CD4-positive, alpha-beta T cell treated with Interleukin-1 beta for 1 hour (primary cell): ENCODE measurements at regions not wholly inside any gene's neighbourhood (a gene's known extent, or its start where the extent isn't known, plus 50 kb on each side); places are given as distances from the start of the nearest gene placed in this dataset.
A peak's percentile ranks its signal among the peaks of the same experiment; 100 is the strongest.
"Not testable (repeated sequence)": the region's sequence is repeated elsewhere in the genome, so short reads cannot be mapped to it uniquely, and the experiment has no call there.

ENCODE experiments used
- DNase-seq, 2 donors: peaks; one replicate each; pipeline ENCODE4 v3.0.0-alpha.2; 2020 to 2022

GRCh38 chr9:30243467-30243866, 2141.0 kb upstream of the ACO1 start:
- no peak for DNase-seq

DNA sequence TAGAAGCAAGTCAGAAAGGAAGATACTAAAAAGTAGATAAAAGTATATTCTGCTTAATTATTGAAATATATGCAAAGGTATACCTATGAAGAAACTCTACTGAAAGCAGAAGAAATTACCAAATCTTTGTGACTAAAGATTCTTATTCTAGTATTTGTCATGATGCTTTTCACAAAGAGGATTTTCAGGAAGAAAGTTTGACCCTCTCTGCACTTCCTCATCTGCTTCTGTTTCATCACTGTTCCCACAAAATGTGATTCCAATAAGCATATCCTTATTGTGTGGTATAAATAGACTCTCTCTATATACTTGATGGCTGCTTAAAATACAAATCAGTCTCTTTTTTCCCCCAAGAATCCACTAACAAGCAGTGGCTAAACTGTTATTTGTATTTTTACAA, 2139.6 kb upstream of the ACO1 start:
- no peak for DNase-seq

- DNase-seq = no peak
Observed at GRCh38 chr9:30250872-30251271, 2133.6 kb upstream of the ACO1 start.

- no peak for DNase-seq
Observed at GRCh38 chr9:30258094-30258493, 2126.3 kb upstream of the ACO1 start.

DNA sequence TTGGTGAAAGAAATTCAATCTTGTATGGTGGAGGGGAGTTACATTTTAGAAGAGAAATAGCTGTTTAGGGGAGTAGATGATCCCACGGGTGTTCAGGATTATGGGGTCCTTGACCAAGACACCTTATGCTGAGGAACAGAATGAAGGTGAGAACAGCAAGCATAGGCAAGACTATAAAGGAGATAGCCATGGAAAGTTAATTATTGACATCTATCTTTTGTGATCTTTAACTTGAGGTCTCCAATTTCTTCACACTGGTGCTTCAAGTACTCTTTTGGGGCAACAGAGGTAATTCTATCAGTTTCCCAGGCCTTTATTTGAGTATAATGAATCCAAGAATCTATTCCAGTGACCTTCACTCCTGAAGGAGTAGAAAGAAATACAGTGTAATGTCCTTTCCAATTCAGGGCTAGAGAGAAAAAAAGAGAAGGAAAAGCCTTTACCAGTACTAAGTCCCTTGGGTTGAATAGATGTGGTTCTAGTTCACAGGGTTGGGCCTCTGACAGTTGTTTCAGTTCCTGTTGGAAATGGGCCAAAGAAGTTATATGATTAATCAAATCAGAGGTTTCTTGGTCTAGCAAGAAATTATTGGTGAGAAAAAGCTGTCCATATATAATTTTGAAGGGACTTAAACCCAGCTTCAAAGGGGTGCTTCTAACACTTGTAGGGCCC, 2104.1 kb upstream of the ACO1 start:
- no peak for DNase-seq

DNA sequence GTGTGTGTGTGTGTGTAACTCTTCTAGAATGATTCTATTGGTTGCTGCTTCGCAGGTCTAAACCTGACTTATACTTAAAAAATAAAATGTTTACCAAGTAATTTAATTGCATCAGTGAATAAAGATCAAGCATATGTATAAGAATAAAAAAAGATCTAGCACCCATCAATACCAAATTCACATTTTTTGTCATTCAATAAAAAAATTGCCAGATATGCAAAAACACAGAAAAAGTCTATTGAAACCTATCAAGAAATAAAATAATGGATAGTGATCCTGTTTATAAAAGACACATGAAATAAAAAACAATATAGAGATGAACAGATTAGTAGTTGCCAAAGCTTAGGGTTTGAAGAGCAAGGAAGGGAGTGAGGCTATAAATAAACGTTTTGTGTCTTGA, 2095.0 kb upstream of the ACO1 start:
- DNase-seq = no peak

- not testable (repeated sequence) for DNase-seq
Observed at GRCh38 chr9:30292026-30292425, 2092.4 kb upstream of the ACO1 start.

DNA sequence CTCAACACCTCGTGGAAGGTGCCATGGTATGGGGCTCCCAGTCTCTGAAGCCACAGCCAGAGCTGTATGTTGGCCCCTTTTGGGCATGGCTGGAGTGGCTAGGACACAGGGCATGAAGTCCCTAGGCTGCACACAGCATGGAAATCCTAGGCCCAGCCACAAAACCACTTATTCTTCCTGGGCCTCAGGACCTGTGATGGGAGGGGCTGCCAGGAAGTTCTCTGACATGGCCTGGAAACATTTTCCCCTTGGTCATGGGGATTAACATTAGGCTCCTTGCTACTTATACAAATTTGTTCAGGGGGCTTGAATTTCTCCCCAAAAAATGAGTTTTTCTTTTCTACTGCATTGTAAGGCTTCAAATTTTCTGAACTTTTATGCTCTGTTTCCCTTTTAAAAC, 2091.2 kb upstream of the ACO1 start:
- no peak for DNase-seq

- no peak for DNase-seq
Observed at GRCh38 chr9:30299126-30299780, 2085.2 kb upstream of the ACO1 start.

DNA sequence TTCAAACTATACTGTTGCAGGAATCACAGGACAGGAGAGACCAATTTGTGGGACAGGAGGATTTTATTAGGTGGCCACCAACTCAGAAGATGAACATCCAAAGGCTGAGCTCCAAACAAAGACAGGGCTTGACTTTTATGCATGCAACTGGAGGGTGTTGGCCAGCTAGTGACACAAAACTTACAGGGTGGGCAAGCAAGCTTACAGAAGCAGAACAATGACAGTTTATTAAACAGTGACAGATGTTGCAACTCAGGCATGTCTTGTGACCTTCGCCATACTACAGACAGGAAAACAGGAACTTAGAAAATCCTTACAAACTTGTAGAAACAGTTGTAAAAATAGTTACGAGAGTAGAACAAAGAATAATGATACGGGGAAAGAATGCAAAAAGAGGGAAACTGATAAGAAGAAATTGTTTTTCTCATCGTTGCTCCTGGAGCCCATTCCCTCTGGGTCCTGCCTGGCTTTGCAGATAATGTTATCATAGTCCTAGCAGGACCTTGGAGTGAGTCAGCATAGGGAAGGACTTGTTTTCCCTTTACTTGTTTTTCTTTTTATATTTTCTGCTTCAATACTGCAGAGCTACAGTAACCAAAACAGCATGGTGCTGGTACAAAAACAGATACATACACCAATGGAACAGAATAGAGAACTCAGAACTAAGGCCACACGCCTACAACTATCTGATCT, 2083.0 kb upstream of the ACO1 start:
- DNase-seq = peak in 1 of 2 donors; percentile 29

GRCh38 chr9:30310711-30311110, 2073.7 kb upstream of the ACO1 start:
- DNase-seq = no peak

DNA sequence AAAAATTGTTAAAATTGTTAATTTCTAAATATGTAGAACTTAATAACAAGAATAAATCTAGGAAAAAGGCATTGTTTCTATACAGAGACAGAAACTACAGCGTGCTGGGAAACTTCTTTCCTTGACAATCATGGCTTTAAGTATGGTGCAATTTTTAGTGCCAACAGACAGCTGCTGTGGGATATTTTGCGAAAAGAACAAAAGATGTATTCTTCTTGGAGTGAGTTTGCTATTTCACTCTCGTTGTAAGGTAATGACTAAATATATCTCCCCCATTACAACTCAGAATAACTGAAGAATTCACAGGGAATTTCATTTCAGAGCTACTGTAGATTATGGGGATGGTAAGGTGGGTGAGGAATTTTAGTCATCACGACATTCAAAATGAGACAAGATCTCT, 2055.0 kb upstream of the ACO1 start:
- DNase-seq = no peak

- no peak for DNase-seq
Observed at GRCh38 chr9:30348904-30349303, 2035.5 kb upstream of the ACO1 start.

DNA sequence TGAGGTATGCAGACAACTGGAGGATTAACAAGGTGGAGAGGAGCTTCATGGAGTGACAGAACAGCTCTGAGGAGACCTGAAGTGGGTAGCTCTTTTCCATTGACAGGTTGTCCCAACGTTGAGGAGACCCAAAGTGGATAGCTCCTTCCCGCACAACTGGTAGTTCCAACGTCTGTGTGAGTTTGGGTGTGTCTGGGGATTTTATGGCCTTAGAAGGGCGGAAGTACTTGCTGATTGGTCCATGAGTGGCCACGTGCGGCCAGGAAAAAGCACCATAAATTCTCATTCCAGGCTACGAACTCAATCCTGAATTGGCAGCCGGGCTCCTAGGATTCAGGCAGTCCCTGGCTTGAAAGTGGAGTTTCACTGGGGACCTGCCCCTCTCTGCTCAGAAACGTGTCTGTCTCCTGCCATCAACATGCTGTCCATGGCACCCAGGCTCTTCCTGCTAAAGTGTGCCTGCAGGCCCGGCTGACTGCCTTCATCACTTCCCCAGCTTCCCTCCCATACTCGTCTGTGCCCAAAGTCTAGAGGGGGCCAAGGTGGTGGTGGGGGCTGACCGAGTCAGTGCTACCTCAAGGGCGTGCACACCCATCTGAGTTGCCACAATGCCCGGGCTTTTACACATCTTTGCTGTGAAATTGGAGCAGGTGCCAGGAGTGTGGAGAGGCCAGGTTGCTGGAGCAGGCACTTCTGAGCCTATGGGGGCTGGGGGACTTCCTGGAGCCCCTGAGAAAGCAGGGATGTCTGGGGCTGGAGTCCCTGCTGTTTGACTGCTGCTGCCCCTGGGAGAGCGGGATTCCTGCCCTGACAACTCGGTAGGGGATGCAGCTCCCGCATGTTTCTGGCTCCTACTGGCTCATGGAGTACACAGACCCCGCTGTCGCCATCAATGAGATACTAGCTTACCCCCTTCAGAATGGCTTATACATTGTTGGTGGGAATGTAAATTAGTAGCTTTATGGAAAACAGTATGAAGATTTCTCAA, 2034.6 kb upstream of the ACO1 start:
- no peak for DNase-seq

DNA sequence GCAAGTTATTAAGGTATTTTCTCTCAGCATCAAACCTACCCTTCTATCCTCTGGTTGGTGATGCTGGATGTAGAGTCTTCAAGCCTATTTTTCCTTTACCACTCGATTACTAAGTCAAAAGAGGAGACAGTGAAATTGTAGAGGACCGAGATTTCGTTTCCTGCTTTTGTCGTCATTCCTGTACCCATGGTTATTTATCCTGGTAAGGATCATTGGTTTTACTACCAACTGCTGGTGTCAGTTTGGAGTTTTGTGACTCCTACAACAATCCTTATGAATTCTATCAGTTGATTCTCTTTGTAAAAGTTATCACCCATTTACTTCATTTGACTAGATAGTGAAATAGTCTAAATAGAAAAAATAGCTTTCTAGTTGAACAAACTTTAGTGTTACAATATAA, 2028.2 kb upstream of the ACO1 start:
- DNase-seq = no peak

GRCh38 chr9:30362373-30362772, 2022.1 kb upstream of the ACO1 start:
- DNase-seq = no peak

DNA sequence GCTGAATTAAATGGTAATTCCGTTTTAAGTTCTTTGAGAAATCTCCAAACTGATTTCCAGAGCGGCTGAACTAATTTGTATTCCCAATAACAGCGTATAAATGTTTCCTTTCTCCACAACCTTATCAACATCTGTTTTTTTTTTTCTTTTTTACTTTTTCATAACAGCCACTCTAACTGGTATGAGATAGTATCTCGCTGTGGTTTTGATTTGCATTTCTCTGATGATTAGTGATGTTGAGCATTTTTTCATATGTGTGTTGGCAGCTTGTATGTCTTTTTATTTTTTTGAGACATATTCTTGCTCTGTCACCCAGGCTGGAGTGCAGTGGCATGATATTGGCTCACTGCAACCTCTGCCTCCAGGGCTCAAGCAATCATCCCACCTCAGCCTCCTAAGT, 2018.3 kb upstream of the ACO1 start:
- DNase-seq = not testable (repeated sequence)

DNA sequence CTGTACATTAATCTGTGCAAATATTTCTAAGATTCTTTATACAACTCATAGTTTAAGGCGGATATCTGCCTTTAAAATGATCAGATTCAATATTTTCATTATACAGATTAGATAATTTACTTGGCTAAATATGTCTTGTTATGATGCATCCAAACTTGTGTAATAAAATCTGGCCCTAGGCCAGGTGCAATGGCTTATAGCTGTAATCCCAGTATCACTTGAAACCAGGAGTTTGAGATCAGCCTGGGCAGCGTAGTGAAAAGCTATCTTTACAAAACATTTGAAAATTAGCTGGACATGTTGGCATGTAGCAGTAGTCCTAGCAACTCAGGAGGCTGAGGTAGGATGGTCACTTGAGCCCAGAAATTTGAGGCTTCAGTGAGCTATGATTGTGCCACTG, 2002.2 kb upstream of the ACO1 start:
- no peak for DNase-seq

DNA sequence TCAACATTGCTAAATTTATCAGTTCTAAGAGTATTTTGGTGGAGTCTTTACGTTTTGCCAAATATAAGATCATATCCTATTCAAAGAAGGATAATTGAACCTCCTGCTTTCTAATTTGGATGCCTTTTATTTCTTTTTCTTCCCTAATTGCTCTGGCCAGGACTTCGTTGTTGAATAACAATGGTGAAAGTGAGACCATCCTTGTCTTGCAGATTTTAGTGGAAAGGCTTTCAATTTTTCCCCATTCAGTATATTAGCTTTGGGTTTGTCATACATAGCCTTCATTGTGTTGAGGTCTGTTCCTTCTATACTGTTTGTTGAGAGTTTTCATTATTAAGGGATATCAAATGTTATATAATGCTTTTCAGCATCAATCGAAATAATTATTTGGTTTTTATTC, 1974.2 kb upstream of the ACO1 start:
- DNase-seq = no peak

DNA sequence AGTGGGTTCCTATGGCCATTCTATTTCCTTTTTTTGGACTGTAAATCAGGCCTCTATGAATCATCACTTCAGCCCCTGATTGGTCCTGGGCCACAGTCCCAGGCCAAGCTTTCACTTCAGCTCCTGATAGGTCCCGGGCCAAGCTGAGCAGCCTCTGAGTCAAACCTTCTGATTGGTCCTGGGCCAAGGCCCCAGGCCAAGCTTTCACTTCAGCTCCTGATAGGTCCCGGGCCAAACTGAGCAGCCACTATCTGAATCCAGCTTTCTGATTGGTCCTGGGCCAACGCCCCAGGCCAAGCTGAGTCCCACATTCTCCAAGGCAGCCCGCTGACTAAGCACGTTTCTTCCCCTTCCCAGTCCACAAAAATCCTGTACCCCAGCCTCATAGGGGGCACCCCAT, 1972.9 kb upstream of the ACO1 start:
- no peak for DNase-seq

DNA sequence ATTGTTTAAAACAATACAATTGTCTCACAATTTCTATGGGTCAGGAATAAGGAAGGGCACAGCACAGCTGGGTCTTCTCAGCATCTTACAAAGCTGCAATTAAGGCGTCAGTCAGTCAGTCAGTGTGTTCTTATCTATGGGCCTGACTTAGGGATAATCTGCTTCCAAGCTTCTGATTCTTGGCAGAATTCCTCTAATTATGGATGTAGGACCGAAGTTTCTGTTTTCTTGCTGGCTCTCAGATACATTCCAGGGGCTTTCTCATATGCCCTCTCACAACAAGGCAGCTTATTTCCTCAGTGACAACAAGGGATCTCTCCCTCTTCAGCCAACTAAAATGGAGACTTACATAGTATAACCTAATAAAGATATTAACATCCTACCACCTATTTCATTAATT, 1925.3 kb upstream of the ACO1 start:
- DNase-seq = no peak

- DNase-seq = no peak
Observed at GRCh38 chr9:30476826-30477225, 1907.6 kb upstream of the ACO1 start.

GRCh38 chr9:30478684-30479083, 1905.8 kb upstream of the ACO1 start:
- DNase-seq = no peak
